Fibroblast of lung (primary cell): ENCODE measurements at regions not wholly inside any gene's neighbourhood (a gene's known extent, or its start where the extent isn't known, plus 50 kb on each side); places are given as distances from the start of the nearest gene placed in this dataset.

ENCODE experiments used
- DNase-seq, 2 donors: peaks; one replicate each; pipeline versions ENCODE4 v3.0.0 to v3.0.0-alpha.2; 2010; ENCODE audit warnings: low read depth in 2 of 2
- H2AFZ ChIP-seq: 2 replicates; pipeline ENCODE4 v1.5.1; 2012; ENCODE audit warnings: low read length, control low read depth, inconsistent platforms
- H3K27ac ChIP-seq: 2 replicates; pipeline ENCODE4 v1.5.1; 2011; ENCODE audit warnings: low read length, control low read depth; ENCODE audit not compliant: insufficient read depth
- H3K27me3 ChIP-seq: 2 replicates; pipeline ENCODE4 v1.5.1; 2011; ENCODE audit warnings: mild to moderate bottlenecking, low read length; ENCODE audit not compliant: control insufficient read depth, insufficient read depth
- H3K36me3 ChIP-seq: 2 replicates; pipeline ENCODE4 v1.5.1; 2011; ENCODE audit warnings: low read length; ENCODE audit not compliant: control insufficient read depth, insufficient read depth
- H3K4me1 ChIP-seq: 2 replicates; pipeline ENCODE4 v1.5.1; 2011; ENCODE audit warnings: low read length; ENCODE audit not compliant: control insufficient read depth, insufficient read depth; ENCODE audit errors: extremely low read depth
- H3K4me2 ChIP-seq: 2 replicates; pipeline ENCODE4 v1.5.1; 2011; ENCODE audit warnings: low read length, control low read depth; ENCODE audit not compliant: insufficient read depth; ENCODE audit errors: extremely low read depth
- H3K4me3 ChIP-seq, 4 experiments: fragments of 200-600 bp in 1 of 4; sonication (generic) in 1 of 4; replicated peaks in 1 of 4; 2 replicates each; pipeline ENCODE4 v1.5.1; 2011 to 2016; ENCODE audit warnings: low read length in 4 of 4, low read depth in 3 of 4, mild to moderate bottlenecking in 3 of 4, control low read depth in 2 of 4, inconsistent platforms in 1 of 4, mixed read lengths in 1 of 4; ENCODE audit not compliant: insufficient read depth in 1 of 4; ENCODE audit errors: control extremely low read depth in 1 of 4
- H3K79me2 ChIP-seq: 2 replicates; pipeline ENCODE4 v1.5.1; 2012; ENCODE audit warnings: mild to moderate bottlenecking, low read length, inconsistent platforms; ENCODE audit not compliant: control insufficient read depth, insufficient read depth
- H3K9ac ChIP-seq: 2 replicates; pipeline ENCODE4 v1.5.1; 2011; ENCODE audit warnings: mild to moderate bottlenecking, low read length, control low read depth; ENCODE audit not compliant: insufficient read depth
- H3K9me3 ChIP-seq: 2 replicates; pipeline ENCODE4 v1.5.1; 2012; ENCODE audit warnings: low read depth, low read length; ENCODE audit not compliant: control insufficient read depth, insufficient read depth
- H4K20me1 ChIP-seq: 2 replicates; pipeline ENCODE4 v1.5.1; 2011; ENCODE audit warnings: low read length; ENCODE audit not compliant: control insufficient read depth, insufficient read depth; ENCODE audit errors: extremely low read depth
- EZH2 ChIP-seq: IDR thresholded peaks from 2 replicates; pipeline ENCODE4 v1.5.1; 2012; ENCODE audit warnings: low read length, control low read depth, mild to moderate bottlenecking; ENCODE audit errors: missing control alignments
- TF ChIP-seq, protein P1 (sequence below), 2 donors: IDR thresholded peaks in 1 of 2; conservative IDR thresholded peaks in 1 of 2; 1 replicate in 1 of 2; 2 replicates in 1 of 2; pipeline ENCODE4 v1.5.1; 2011 to 2012; ENCODE audit warnings: low read length in 2 of 2, control low read depth in 1 of 2, inconsistent platforms in 1 of 2, low read depth in 1 of 2, mild to moderate bottlenecking in 1 of 2

DNA sequence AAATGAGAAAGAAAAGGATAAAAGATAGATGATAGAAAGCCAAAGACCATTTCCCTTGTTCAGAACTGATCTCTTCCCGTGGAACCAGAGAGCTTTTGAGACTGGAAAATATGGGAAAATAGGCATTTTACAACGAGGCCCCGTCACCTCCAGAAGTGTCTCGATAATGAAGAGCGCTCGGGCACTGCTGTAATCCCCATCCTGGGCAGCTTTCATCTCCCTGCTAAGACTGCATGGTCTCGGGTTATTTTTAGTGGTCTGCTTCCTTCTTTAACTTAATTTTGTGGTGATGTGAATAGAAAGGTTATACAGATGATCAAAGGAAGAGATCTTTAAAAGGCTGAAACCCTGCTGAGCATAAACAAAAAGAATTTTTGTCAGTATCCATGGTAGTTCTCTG, 176.6 kb downstream of the METTL4 start:
- no peak overlapping the region for H3K27ac ChIP-seq
- H3K4me3 ChIP-seq, result no peak overlapping the region
- H4K20me1 ChIP-seq, result no peaks in the 10 kb centered on the region
- H3K9me3 ChIP-seq, result no peaks in the 10 kb centered on the region
- H3K9ac ChIP-seq, result no peak overlapping the region
- DNase-seq, result no peak
- H3K27me3 ChIP-seq, result no peaks in the 10 kb centered on the region
- H2AFZ ChIP-seq, result no peak overlapping the region
- no peak overlapping the region for H3K4me2 ChIP-seq
- H3K36me3 ChIP-seq, result no peaks in the 10 kb centered on the region
- H3K79me2 ChIP-seq, result no peaks in the 10 kb centered on the region
- H3K4me1 ChIP-seq, result no peaks in the 10 kb centered on the region
- TF ChIP-seq, protein P1, sequence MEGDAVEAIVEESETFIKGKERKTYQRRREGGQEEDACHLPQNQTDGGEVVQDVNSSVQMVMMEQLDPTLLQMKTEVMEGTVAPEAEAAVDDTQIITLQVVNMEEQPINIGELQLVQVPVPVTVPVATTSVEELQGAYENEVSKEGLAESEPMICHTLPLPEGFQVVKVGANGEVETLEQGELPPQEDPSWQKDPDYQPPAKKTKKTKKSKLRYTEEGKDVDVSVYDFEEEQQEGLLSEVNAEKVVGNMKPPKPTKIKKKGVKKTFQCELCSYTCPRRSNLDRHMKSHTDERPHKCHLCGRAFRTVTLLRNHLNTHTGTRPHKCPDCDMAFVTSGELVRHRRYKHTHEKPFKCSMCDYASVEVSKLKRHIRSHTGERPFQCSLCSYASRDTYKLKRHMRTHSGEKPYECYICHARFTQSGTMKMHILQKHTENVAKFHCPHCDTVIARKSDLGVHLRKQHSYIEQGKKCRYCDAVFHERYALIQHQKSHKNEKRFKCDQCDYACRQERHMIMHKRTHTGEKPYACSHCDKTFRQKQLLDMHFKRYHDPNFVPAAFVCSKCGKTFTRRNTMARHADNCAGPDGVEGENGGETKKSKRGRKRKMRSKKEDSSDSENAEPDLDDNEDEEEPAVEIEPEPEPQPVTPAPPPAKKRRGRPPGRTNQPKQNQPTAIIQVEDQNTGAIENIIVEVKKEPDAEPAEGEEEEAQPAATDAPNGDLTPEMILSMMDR (conservative IDR thresholded peaks at IDR 0.05 in 1 of 2, IDR thresholded peaks at IDR 0.05 in 1 of 2; ENCODE audit: low read depth in 1 of 2, low read length in 2 of 2), result no peak
- no peak for TF ChIP-seq EZH2

GRCh38 chr18:2395427-2396161, 175.7 kb downstream of the METTL4 start:
- Histone ChIP-seq H4K20me1 (no peaks in the 10 kb centered on the region), H3K27ac (no peak overlapping the region), H3K9ac (no peak overlapping the region), H3K4me3 (no peak overlapping the region), H3K36me3 (no peaks in the 10 kb centered on the region), H3K27me3 (no peaks in the 10 kb centered on the region), H3K4me1 (no peaks in the 10 kb centered on the region), H3K9me3 (no peaks in the 10 kb centered on the region), H2AFZ (no peak overlapping the region), H3K4me2 (no peak overlapping the region), H3K79me2 (no peaks in the 10 kb centered on the region)
- DNase-seq, result no peak
- no peak for TF ChIP-seq EZH2
- TF ChIP-seq, protein P1 (conservative IDR thresholded peaks at IDR 0.05 in 1 of 2, IDR thresholded peaks at IDR 0.05 in 1 of 2; ENCODE audit: low read depth in 1 of 2, low read length in 2 of 2), result no peak

- DNase-seq, result no peak
- Histone ChIP-seq H4K20me1 (no peaks in the 10 kb centered on the region), H3K27ac (no peak overlapping the region), H3K9me3 (no peaks in the 10 kb centered on the region), H3K4me1 (no peaks in the 10 kb centered on the region), H3K36me3 (no peaks in the 10 kb centered on the region), H3K79me2 (no peaks in the 10 kb centered on the region), H3K4me2 (no peak overlapping the region), H3K27me3 (no peaks in the 10 kb centered on the region), H3K9ac (no peak overlapping the region), H2AFZ (no peak overlapping the region), H3K4me3 (no peak overlapping the region)
- TF ChIP-seq EZH2, result no peak
- TF ChIP-seq, protein P1 (conservative IDR thresholded peaks at IDR 0.05 in 1 of 2, IDR thresholded peaks at IDR 0.05 in 1 of 2; ENCODE audit: low read depth in 1 of 2, low read length in 2 of 2), result no peak
Measured at GRCh38 chr18:2396162-2396505, 175.2 kb downstream of the METTL4 start.
